ENCODE measurements at regions not wholly inside any gene's neighbourhood (a gene's known extent, or its start where the extent isn't known, plus 50 kb on each side); places are given as distances from the start of the nearest gene placed in this dataset.
A peak's percentile ranks its signal among the peaks of the same experiment; 100 is the strongest.
"Not testable (repeated sequence)": the region's sequence is repeated elsewhere in the genome, so short reads cannot be mapped to it uniquely, and the experiment has no call there.

DNA sequence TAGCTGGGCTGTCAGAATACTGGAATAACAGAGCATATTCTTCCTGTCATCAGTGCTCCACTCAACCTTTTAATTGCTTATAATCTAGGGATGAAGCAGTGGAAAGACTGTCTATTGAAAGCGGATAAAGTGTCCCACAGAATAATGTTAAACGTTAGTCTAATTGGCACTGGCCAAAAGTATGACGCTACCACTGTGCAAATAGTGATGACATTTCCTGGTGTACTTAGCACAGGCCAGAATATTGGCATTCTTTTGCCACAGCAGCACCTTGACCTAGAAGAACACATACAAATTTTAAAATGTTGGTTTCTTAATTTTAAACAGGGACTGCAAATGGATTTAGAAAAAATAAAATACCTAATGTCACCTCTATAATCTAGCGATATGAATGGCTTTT is 635.2 kb upstream of the SPANXN1 start:
- in situ Hi-C loops (cut with HindIII; ENCODE audit: low pct_ligation_motif_present, low sequenced_read_pairs), result no loop called here
- Histone ChIP-seq H3K36me3 (replicated peaks) (no peaks in the 10 kb centered on the region), H3K27me3 (replicated peaks) (no peaks in the 10 kb centered on the region), H3K4me3 (ENCODE audit: low read depth, low read length) (no peak overlapping the region), H3K27ac (no peak overlapping the region)
- TF ChIP-seq, protein P1, sequence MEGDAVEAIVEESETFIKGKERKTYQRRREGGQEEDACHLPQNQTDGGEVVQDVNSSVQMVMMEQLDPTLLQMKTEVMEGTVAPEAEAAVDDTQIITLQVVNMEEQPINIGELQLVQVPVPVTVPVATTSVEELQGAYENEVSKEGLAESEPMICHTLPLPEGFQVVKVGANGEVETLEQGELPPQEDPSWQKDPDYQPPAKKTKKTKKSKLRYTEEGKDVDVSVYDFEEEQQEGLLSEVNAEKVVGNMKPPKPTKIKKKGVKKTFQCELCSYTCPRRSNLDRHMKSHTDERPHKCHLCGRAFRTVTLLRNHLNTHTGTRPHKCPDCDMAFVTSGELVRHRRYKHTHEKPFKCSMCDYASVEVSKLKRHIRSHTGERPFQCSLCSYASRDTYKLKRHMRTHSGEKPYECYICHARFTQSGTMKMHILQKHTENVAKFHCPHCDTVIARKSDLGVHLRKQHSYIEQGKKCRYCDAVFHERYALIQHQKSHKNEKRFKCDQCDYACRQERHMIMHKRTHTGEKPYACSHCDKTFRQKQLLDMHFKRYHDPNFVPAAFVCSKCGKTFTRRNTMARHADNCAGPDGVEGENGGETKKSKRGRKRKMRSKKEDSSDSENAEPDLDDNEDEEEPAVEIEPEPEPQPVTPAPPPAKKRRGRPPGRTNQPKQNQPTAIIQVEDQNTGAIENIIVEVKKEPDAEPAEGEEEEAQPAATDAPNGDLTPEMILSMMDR (IDR thresholded peaks at IDR 0.05; ENCODE audit: low read depth, low read length, missing control alignments), result no peak
- no peak for DNase-seq

- DNase-seq, result no peak
- H3K27ac ChIP-seq, result no peak overlapping the region
- H3K27me3 ChIP-seq (replicated peaks), result no peaks in the 10 kb centered on the region
- no peak overlapping the region for H3K4me3 ChIP-seq (ENCODE audit: low read depth, low read length)
- TF ChIP-seq, protein P1 (IDR thresholded peaks at IDR 0.05; ENCODE audit: low read depth, low read length, missing control alignments), result no peak
- in situ Hi-C loops (cut with HindIII; ENCODE audit: low pct_ligation_motif_present, low sequenced_read_pairs), result no loop called here
- H3K36me3 ChIP-seq (replicated peaks), result no peaks in the 10 kb centered on the region
Observed at GRCh38 chrX:144616317-144616716, 631.0 kb upstream of the SPANXN1 start.

- TF ChIP-seq, protein P1 (IDR thresholded peaks at IDR 0.05; ENCODE audit: low read depth, low read length, missing control alignments), result no peak
- H3K4me3 ChIP-seq (ENCODE audit: low read depth, low read length), result no peak overlapping the region
- H3K36me3 ChIP-seq (replicated peaks), result no peaks in the 10 kb centered on the region
- DNase-seq, result no peak
- no peaks in the 10 kb centered on the region for H3K27me3 ChIP-seq (replicated peaks)
- no peak overlapping the region for H3K27ac ChIP-seq
- in situ Hi-C loops (cut with HindIII; ENCODE audit: low pct_ligation_motif_present, low sequenced_read_pairs), result no loop called here
Observed at GRCh38 chrX:144627947-144628346, 619.4 kb upstream of the SPANXN1 start.

GRCh38 chrX:144634451-144634850 is 612.9 kb upstream of the SPANXN1 start:
- H3K27ac ChIP-seq; DNase-seq; in situ Hi-C loops (cut with HindIII; ENCODE audit: low pct_ligation_motif_present, low sequenced_read_pairs); H3K27me3 ChIP-seq (replicated peaks); H3K36me3 ChIP-seq (replicated peaks); H3K4me3 ChIP-seq (ENCODE audit: low read depth, low read length): not testable (repeated sequence)

DNA sequence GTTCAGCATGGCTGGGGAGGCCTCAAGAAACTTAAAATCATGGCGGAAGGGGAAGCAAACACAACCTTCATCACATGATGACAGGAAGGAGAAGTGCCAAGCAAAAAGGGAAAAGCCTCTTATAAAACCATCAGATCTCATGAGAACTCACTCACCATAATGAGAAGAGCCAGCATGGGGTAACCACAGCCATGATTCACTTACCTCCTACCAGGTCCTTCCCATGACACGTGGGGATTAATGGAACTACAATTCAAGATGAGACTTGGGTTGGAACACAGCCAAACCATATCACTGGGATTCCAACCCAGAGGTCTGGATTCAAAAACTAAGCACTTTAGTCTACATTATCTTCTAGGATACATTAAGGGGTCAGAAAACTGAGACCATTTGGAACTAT is 609.6 kb upstream of the SPANXN1 start:
- Histone ChIP-seq H3K27me3 (replicated peaks) (no peaks in the 10 kb centered on the region), H3K36me3 (replicated peaks) (no peaks in the 10 kb centered on the region), H3K4me3 (ENCODE audit: low read depth, low read length) (no peak overlapping the region), H3K27ac (no peak overlapping the region)
- in situ Hi-C loops (cut with HindIII; ENCODE audit: low pct_ligation_motif_present, low sequenced_read_pairs), result no loop called here
- peak; percentile 1 for DNase-seq
- TF ChIP-seq, protein P1 (IDR thresholded peaks at IDR 0.05; ENCODE audit: low read depth, low read length, missing control alignments), result no peak

- in situ Hi-C loops (cut with HindIII; ENCODE audit: low pct_ligation_motif_present, low sequenced_read_pairs), result no loop called here
- Histone ChIP-seq H3K4me3 (ENCODE audit: low read depth, low read length) (no peak overlapping the region), H3K27ac (no peak overlapping the region), H3K27me3 (replicated peaks) (no peaks in the 10 kb centered on the region), H3K36me3 (replicated peaks) (no peaks in the 10 kb centered on the region)
- no peak for DNase-seq
- TF ChIP-seq, protein P1 (IDR thresholded peaks at IDR 0.05; ENCODE audit: low read depth, low read length, missing control alignments), result no peak
Observed at GRCh38 chrX:144648788-144649187, 598.5 kb upstream of the SPANXN1 start.
